Lower leg skin (tissue), 4 donors: ENCODE measurements at regions not wholly inside any gene's neighbourhood (a gene's known extent, or its start where the extent isn't known, plus 50 kb on each side); places are given as distances from the start of the nearest gene placed in this dataset.

ENCODE experiments used
- DNase-seq, 2 donors: peaks; one replicate each; pipeline ENCODE4 v3.0.0-alpha.2; 2019; ENCODE audit warnings: low spot score in 2 of 2
- H3K4me3 ChIP-seq: fragments of 200-600 bp; sonication (generic); 2 replicates; pipeline ENCODE4 v1.5.1; 2017; ENCODE audit warnings: mild to moderate bottlenecking, low read depth; ENCODE audit not compliant: poor library complexity, severe bottlenecking
- CTCF ChIP-seq, 3 donors: fragments of 450-650 bp; IDR thresholded peaks; one replicate each; pipeline ENCODE4 v1.5.1; 2016; ENCODE audit warnings: antibody characterized with exemption in 3 of 3, mild to moderate bottlenecking in 3 of 3, moderate library complexity in 2 of 3
- POLR2A ChIP-seq, 2 donors: fragments of 450-650 bp; IDR thresholded peaks; one replicate each; pipeline ENCODE4 v1.6.1; 2016 to 2017; ENCODE audit warnings: antibody characterized with exemption in 2 of 2, mild to moderate bottlenecking in 1 of 2, moderate library complexity in 1 of 2
- WGBS, 2 donors: methylation state at CpG; one replicate each; pipeline ENCODE4 v1.1.5; 2018; 5-methylcytosine and 5-hydroxymethylcytosine counted together
- intact Hi-C: fragments of 100-400 bp; cut with DNase I; formaldehyde crosslinking; loops from one replicate; pipeline ENCODE4 v1.15.0; 2023; ENCODE audit warnings: low total_unique reads

GRCh38 chr21:41626021-41626420 lies 118.1 kb upstream of the TMPRSS2 start:
- 70 to 81% methylated on average over 6 of the region's 6 CpGs for WGBS, 2 donors
- H3K4me3 ChIP-seq: no peak overlapping the region
- intact Hi-C loops: no loop called here
- TF ChIP-seq CTCF (IDR thresholded peaks at IDR 0.05): no peak
- TF ChIP-seq POLR2A (IDR thresholded peaks at IDR 0.05): no peak
- DNase-seq: no peak

DNA sequence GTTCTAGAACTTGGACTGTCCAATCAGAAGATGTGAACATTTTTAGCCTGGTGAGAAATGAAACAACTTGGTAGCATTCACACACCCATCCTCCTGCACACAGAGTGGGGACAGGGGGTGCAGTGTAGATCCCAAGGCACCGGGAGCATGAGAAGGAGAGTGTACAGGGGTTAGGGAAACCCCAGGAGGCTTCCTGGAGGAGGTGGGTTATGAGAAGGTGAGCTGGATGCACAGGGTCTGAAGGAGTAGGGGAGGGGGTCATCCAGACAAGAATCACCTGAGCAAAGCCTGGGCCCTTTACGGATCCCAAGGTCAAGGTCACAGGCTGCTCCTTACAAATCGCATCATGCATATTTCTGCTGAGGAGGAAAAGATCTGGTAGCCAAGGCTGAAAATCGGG lies 117.5 kb upstream of the TMPRSS2 start:
- no peak for TF ChIP-seq CTCF (IDR thresholded peaks at IDR 0.05)
- TF ChIP-seq POLR2A (IDR thresholded peaks at IDR 0.05): no peak
- DNase-seq: no peak
- H3K4me3 ChIP-seq: no peak overlapping the region
- 86 to 92% methylated on average over 4 of the region's 4 CpGs for WGBS, 2 donors
- intact Hi-C loops: no loop called here

- no peak overlapping the region for H3K4me3 ChIP-seq
- no peak for TF ChIP-seq CTCF (IDR thresholded peaks at IDR 0.05)
- TF ChIP-seq POLR2A (IDR thresholded peaks at IDR 0.05): no peak
- no peak for DNase-seq
- WGBS, 2 donors: 77 to 85% methylated on average over 7 of the region's 7 CpGs
- intact Hi-C loops: no loop called here
Measured at GRCh38 chr21:41624674-41625310, 116.8 kb upstream of the TMPRSS2 start.

- TF ChIP-seq CTCF (IDR thresholded peaks at IDR 0.05) (no peak), POLR2A (IDR thresholded peaks at IDR 0.05) (no peak)
- DNase-seq: no peak
- WGBS, 2 donors: 88 to 89% methylated on average over 8 of the region's 8 CpGs
- intact Hi-C loops: no loop called here
- H3K4me3 ChIP-seq: no peak overlapping the region
Measured at GRCh38 chr21:41623945-41624344, 116.0 kb upstream of the TMPRSS2 start.

GRCh38 chr21:41622831-41623548 lies 115.0 kb upstream of the TMPRSS2 start:
- TF ChIP-seq CTCF (IDR thresholded peaks at IDR 0.05): no peak
- no peak for TF ChIP-seq POLR2A (IDR thresholded peaks at IDR 0.05)
- 79 to 83% methylated on average over 26 of the region's 26 CpGs for WGBS, 2 donors
- H3K4me3 ChIP-seq: no peak overlapping the region
- no peak for DNase-seq
- intact Hi-C loops: no loop called here
